MM.1S (cell line): ENCODE measurements at regions not wholly inside any gene's neighbourhood (a gene's known extent, or its start where the extent isn't known, plus 50 kb on each side); places are given as distances from the start of the nearest gene placed in this dataset.

Source experiments
- CTCF ChIP-seq: fragments of 300-600 bp; sonication (generic); IDR thresholded peaks from 2 replicates; pipeline ENCODE4 v1.5.1; 2016; ENCODE audit warnings: antibody characterized with exemption, low read length, mixed read lengths
- EZH2 ChIP-seq: fragments of 300-600 bp; sonication (generic); optimal IDR thresholded peaks from 2 replicates; pipeline ENCODE3; 2017; ENCODE audit warnings: low read depth, mild to moderate bottlenecking, antibody characterized with exemption, low read length, mixed read lengths
- EZH2phosphoT487 ChIP-seq: fragments of 300-600 bp; sonication (generic); IDR thresholded peaks from 2 replicates; pipeline ENCODE4 v1.6.1; 2018; ENCODE audit warnings: antibody characterized with exemption, low read length

- TF ChIP-seq CTCF (no peak), EZH2 (no peak), EZH2phosphoT487 (no peak)
Measured at GRCh38 chr16:26627958-26628357, 438.8 kb upstream of the C16orf82 start.
